ENCODE measurements at regions not wholly inside any gene's neighbourhood (a gene's known extent, or its start where the extent isn't known, plus 50 kb on each side); places are given as distances from the start of the nearest gene placed in this dataset.
"Not testable (repeated sequence)": the region's sequence is repeated elsewhere in the genome, so short reads cannot be mapped to it uniquely, and the experiment has no call there.

DNA sequence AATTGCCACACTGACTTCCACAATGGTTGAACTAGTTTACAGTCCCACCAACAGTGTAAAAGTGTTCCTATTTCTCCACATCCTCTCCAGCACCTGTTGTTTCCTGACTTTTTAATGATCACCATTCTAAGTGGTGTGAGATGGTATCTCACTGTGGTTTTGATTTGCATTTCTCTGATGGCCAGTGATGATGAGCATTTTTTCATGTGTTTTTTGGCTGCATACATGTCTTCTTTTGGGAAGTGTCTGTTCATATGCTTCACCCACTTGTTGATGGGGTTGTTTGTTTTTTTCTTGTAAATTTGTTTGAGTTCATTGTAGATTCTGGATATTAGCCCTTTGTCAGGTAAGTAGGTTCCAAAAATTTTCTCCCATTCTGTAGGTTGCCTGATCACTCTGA lies 148.5 kb upstream of the ACTBL2 start:
- TF ChIP-seq, protein P1, sequence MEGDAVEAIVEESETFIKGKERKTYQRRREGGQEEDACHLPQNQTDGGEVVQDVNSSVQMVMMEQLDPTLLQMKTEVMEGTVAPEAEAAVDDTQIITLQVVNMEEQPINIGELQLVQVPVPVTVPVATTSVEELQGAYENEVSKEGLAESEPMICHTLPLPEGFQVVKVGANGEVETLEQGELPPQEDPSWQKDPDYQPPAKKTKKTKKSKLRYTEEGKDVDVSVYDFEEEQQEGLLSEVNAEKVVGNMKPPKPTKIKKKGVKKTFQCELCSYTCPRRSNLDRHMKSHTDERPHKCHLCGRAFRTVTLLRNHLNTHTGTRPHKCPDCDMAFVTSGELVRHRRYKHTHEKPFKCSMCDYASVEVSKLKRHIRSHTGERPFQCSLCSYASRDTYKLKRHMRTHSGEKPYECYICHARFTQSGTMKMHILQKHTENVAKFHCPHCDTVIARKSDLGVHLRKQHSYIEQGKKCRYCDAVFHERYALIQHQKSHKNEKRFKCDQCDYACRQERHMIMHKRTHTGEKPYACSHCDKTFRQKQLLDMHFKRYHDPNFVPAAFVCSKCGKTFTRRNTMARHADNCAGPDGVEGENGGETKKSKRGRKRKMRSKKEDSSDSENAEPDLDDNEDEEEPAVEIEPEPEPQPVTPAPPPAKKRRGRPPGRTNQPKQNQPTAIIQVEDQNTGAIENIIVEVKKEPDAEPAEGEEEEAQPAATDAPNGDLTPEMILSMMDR (IDR thresholded peaks at IDR 0.05) = not testable (repeated sequence)
- TF ChIP-seq POLR2A (IDR thresholded peaks at IDR 0.05) = not testable (repeated sequence)

All from lower leg skin (tissue), 3 donors.